Astrocyte of the hippocampus (primary cell): ENCODE measurements at regions not wholly inside any gene's neighbourhood (a gene's known extent, or its start where the extent isn't known, plus 50 kb on each side); places are given as distances from the start of the nearest gene placed in this dataset.

Experiments used
- DNase-seq: peaks from one replicate; pipeline ENCODE4 v3.0.0; 2011; ENCODE audit warnings: low read depth, low spot score

GRCh38 chr11:15535414-15535813 is 420.7 kb downstream of the INSC start:
- no peak for DNase-seq

DNA sequence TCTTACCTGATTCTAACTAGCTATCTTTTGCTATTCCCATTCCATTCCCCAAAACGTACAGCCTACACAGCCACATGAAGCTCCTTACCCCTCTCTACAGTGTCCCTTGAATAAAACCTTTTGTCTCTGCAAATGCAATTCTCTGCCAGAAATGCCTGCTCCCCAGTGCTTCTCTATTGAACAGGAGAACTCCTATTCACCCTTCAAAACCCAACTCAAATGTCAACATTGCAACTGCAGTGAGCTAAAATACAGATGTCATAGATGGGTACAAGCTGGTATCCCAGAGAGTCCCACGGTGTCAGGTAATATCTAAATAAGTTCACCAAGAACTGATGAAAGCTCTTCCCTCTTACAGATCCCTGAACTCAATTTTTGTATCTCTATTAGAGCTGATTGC is 421.7 kb downstream of the INSC start:
- no peak for DNase-seq

DNA sequence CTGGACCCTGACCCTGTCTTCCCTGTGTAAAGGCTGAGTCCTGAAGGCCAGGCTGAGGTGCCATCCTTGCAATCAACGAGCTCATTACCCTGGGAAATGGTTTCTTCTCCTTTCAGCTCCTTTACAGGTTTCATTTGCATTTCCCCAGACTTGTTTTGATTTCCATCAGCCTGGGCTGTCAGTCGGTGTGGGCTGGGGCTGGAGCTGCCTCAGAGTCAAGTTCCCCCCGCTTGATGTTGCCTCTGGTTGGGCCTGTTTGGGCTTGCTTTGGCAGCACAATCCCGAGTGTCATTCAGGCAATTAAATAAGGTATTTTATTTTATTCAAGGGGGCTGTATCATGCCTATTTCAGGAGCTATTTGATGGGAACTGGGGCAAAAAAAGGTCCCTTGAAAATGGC is 424.9 kb downstream of the INSC start:
- DNase-seq: no peak

GRCh38 chr11:15541079-15541478 is 426.4 kb downstream of the INSC start:
- DNase-seq: no peak

GRCh38 chr11:15544353-15544752 is 429.6 kb downstream of the INSC start:
- no peak for DNase-seq

GRCh38 chr11:15547685-15548084 is 433.0 kb downstream of the INSC start:
- no peak for DNase-seq

GRCh38 chr11:15551901-15552851 is 437.5 kb downstream of the INSC start:
- no peak for DNase-seq

DNA sequence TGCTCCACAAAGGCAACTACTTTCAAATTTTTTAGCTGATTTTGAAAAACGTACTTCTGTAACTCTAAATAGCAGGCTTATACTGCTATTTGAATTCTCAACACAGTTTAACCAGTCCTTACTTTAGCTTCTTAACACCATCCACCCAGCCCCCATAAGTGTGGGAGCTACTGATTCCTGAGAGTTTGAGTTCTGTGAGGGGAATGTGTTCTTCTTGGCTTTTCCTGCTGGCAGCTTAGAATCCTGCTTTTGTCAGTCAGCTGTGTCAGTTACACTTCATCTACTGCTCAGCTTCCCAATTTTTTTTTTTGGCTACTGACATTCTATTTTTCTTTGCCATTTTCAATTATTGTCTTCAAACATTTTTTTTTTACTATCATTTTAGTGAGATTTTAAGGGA is 440.4 kb downstream of the INSC start:
- no peak for DNase-seq

DNA sequence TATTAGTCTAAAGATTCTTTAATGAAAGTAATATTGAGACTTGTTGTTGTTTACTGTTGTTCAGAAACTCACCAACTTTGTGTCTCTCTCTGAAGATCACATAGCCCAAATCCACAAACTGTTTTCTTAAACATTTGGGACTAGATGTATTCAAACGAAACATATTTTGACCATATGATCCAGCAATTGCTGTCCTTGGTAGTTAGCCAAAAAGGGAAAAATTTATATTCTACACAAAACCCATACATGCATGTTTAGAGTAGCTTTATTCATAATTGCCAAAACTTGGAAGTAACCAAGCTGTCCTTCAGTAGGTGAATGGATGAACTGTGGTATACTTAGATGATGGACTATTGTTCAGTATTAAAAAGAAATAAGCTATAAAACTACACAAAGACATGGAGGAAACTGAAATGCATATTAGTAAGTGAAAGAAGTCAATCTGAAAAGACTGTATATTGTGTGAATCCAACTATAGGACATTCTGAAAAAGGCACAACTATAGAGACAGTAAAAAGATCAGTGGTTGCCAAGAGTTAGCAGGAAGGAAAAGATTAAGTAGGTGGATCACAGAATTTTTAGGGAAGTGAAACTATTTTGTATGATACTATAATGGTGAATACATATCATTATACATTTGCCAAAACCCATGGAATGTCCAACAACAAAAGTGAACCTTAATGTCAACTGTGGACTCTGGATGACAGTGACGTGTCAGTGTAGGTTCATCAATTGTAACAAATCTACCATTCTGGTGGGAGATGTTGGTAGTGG is 442.9 kb downstream of the INSC start:
- no peak for DNase-seq

DNA sequence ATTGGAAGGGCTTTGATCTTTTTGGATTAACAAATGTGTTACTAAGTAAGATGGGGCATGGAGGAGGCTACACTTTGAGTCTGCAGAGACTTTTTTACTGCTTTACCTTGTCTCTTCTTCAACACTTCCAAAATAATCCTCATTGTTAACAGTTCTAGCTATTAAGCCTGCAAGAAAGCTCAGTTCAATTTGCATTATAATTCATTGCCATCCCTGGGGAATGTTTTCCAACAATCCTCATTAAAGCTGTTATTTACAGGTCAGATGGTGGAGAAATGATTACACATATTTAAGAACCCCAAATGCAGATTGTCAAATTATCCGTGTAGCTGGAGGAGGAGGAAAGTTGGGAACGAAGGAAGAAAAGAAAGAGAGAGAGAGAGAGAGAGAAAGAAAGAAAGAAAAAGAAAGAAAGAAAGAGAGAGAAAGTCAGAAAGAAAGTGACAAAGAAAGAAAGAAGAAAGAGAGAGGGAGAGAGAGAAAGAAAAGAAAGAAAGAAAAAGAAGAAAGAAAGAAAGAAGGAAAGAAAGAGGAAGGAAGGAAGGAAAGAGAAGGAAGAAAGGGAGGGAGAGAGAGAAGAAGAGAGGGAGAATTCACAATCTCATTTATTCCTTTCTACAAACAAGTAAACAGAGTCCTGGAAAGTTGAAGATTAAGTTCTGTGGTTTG is 443.9 kb downstream of the INSC start:
- no peak for DNase-seq

DNA sequence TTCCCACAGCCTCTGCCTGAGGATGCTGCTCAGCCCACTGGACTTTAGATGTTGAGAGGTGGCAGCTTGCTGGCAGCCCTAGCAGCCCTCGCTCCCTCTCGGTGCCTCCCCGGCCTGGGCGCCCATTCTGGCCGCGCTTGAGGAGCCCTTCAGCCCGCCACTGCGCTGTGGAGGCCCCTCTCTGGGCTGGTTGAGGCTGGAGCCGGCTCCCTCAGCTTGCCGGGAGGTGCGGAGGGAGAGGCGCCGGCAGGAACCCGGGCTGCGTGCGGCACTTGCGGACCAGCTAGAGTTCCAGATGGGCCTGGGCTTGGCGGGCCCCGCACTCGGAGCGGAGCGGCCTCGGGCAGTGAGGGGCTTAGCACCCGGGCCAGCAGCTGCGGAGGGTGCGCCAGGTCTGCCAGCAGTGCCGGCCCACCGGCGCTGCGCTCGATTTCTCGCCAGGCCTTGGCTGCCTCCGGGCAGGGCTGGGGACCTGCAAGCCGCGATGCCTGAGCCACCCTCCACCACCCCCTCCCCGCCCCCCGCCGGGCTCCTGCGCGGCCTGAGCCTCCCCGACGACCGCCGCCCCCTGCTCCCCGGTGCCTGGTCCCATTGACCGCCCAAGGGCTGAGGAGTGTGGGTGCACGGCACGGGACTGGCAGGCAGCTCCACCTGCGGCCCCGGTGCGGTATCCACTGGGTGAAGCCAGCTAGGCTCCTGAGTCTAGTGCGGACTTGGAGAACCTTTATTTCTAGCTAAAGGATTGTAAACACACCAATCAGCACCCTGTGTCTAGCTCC is 446.2 kb downstream of the INSC start:
- DNase-seq: no peak

DNA sequence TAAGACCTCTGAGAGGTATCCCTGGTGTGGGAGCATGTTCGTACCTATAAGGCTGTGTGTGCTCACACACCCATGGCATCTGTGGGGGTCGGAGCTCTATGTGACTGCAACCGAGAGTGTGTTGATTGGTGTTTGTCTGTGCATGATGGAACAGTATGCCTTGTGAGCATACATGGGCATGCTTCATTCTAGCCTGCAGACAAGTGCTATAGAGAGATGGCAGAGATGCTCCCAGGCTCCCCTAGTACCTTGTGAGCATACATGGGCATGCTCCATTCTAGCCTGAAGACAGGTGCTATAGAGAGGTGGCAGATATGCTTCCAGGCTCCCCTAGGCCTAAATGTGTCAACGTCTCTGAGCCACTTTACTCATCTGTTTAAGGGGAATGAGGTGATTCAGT is 447.5 kb downstream of the INSC start:
- no peak for DNase-seq

- DNase-seq: no peak
Observed at GRCh38 chr11:15563054-15563453, 448.3 kb downstream of the INSC start.

GRCh38 chr11:15565880-15566279 is 451.2 kb downstream of the INSC start:
- no peak for DNase-seq

DNA sequence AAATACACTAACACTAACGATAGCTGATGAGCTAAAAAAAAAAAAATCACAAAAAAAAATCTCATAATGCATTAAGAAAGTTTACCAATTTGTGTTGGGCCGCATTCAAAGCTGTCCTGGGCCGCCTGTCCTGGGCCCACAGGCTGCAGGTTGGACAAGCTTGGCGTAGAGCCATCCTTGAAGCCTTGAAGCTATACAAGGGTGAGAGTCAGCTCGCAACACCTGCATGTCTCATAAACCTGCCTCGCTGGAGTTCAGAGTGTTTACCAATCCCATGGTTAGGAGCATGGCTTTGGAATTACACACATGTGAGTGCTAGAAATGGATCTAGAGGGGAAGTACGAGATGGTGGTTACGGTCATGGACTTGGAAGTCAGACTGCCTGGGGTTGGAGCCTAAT is 453.7 kb downstream of the INSC start:
- no peak for DNase-seq

DNA sequence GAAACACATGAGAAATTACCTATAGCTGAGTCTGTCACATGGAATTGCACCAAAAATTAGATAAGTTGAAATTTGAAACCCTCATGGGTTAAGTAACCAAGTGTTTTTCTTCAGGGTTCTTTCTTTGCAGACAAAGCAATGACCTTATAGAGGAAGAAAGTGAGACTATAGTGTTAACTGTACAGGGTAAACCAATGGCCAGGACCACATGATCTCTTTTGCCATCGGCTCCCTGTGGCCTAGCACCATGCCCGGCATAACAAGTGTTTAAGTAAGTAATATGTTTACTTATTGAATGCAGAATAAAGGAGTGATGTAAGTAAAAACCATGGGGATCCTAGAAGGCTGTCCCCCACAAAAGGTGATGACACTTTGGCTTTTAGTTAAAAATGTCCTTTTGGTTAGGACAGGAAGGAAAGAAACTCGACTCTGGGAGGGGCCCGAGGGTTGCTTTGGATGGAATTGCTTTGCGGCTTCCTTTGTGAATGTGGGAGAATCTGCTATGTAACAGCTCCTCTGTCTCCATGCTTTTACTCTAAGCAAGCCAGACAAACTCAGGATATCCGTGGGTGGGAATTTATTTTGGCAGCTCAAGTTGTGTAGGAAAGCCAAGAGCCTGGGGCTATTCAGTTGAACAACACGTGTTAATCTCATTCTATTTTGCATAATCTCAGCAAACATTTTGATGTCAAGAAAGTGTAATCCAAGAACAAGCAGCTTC is 454.7 kb downstream of the INSC start:
- DNase-seq: peak; percentile 46

DNA sequence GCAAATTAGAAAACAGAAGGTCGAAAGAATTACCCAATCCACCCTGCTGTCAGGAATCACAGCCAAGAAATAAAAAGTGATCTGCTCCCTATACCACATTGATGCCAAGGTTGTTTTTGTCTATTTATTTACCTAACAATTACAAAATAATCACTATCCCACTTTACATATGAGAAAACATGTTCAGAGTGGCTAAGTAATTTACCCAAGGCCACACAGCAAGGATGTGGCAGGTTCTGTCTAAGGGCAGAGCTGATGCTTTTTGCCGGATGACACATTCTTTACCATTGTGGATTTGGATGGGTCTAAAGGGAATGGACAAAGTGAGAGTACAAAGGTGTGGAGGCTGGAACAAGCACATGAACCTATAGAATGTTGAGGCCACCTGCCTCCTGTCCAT is 460.7 kb downstream of the INSC start:
- no peak for DNase-seq

- DNase-seq: no peak
Observed at GRCh38 chr11:15576769-15577168, 462.0 kb downstream of the INSC start.

GRCh38 chr11:15577519-15577918 is 462.8 kb downstream of the INSC start:
- no peak for DNase-seq

- no peak for DNase-seq
Observed at GRCh38 chr11:15579287-15580001, 464.7 kb downstream of the INSC start.
